ENCODE measurements at regions not wholly inside any gene's neighbourhood (a gene's known extent, or its start where the extent isn't known, plus 50 kb on each side); places are given as distances from the start of the nearest gene placed in this dataset.

DNA sequence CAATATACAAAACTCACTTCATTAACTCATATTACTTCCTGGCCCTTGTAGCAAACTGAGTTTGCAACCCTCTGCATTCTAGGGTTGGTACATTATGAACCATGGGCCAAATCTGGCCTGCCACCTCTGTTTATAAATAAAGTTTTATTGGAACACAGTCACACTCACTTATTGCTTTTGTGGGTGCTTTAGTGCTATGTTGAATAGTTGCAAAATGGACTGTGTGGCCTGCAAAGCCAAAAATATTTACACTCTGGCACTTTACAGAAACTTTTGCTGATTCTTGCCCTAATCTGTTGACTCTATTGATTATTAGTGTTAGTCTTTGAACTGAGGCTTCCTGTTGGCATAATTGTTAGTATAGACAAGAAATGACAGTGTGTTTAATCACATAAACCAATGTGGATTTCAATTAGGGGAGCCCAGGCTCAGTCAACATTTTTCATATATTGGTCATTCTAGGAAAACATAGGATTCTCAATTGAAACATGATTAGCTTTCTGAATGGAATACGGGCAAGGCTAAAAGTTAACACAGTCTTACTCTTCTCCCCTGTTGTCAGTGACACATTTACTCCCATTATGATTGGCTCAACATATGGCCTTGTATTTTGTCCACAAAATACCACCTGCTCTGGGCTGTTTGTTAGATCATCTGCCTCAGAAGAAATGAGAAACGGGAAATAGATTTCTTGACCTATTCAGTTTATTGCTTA lies 241.9 kb upstream of the ZFP64 start:
- TF ChIP-seq, protein P1, sequence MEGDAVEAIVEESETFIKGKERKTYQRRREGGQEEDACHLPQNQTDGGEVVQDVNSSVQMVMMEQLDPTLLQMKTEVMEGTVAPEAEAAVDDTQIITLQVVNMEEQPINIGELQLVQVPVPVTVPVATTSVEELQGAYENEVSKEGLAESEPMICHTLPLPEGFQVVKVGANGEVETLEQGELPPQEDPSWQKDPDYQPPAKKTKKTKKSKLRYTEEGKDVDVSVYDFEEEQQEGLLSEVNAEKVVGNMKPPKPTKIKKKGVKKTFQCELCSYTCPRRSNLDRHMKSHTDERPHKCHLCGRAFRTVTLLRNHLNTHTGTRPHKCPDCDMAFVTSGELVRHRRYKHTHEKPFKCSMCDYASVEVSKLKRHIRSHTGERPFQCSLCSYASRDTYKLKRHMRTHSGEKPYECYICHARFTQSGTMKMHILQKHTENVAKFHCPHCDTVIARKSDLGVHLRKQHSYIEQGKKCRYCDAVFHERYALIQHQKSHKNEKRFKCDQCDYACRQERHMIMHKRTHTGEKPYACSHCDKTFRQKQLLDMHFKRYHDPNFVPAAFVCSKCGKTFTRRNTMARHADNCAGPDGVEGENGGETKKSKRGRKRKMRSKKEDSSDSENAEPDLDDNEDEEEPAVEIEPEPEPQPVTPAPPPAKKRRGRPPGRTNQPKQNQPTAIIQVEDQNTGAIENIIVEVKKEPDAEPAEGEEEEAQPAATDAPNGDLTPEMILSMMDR (conservative IDR thresholded peaks at IDR 0.05 in 1 of 2, IDR thresholded peaks at IDR 0.05 in 1 of 2; ENCODE audit: low read depth in 1 of 2, low read length in 2 of 2) = no peak
- TF ChIP-seq EZH2 (IDR thresholded peaks at IDR 0.05; ENCODE audit: low read length, missing control alignments) = no peak
